Fibroblast of lung (primary cell): ENCODE measurements at regions not wholly inside any gene's neighbourhood (a gene's known extent, or its start where the extent isn't known, plus 50 kb on each side); places are given as distances from the start of the nearest gene placed in this dataset.

ENCODE experiments used
- EZH2 ChIP-seq: IDR thresholded peaks from 2 replicates; pipeline ENCODE4 v1.5.1; 2012; ENCODE audit warnings: low read length, control low read depth, mild to moderate bottlenecking; ENCODE audit errors: missing control alignments
- TF ChIP-seq, protein P1 (sequence below), 2 donors: IDR thresholded peaks in 1 of 2; conservative IDR thresholded peaks in 1 of 2; 1 replicate in 1 of 2; 2 replicates in 1 of 2; pipeline ENCODE4 v1.5.1; 2011 to 2012; ENCODE audit warnings: low read length in 2 of 2, control low read depth in 1 of 2, inconsistent platforms in 1 of 2, low read depth in 1 of 2, mild to moderate bottlenecking in 1 of 2

DNA sequence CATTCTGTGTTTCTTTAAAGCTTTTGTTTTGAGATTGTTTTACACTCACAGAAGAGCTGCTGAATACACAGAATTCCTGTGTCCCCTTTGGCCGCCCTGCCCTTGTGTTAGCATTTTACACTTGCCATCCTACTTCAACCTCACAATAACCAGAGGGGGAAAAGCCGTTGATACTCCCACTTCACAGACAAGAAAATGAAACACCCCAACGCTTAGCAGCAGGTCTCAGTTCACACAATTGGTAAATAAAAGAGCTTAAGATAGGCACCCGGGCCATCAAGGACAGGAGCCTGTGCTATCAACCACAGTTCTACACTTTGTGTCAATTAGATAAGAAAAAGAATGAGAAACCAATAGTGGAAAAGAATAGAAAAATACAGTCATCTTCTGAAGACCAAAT lies 178.0 kb downstream of the SYK start:
- TF ChIP-seq, protein P1, sequence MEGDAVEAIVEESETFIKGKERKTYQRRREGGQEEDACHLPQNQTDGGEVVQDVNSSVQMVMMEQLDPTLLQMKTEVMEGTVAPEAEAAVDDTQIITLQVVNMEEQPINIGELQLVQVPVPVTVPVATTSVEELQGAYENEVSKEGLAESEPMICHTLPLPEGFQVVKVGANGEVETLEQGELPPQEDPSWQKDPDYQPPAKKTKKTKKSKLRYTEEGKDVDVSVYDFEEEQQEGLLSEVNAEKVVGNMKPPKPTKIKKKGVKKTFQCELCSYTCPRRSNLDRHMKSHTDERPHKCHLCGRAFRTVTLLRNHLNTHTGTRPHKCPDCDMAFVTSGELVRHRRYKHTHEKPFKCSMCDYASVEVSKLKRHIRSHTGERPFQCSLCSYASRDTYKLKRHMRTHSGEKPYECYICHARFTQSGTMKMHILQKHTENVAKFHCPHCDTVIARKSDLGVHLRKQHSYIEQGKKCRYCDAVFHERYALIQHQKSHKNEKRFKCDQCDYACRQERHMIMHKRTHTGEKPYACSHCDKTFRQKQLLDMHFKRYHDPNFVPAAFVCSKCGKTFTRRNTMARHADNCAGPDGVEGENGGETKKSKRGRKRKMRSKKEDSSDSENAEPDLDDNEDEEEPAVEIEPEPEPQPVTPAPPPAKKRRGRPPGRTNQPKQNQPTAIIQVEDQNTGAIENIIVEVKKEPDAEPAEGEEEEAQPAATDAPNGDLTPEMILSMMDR (conservative IDR thresholded peaks at IDR 0.05 in 1 of 2, IDR thresholded peaks at IDR 0.05 in 1 of 2; ENCODE audit: low read depth in 1 of 2, low read length in 2 of 2), result no peak
- no peak for TF ChIP-seq EZH2
